ENCODE measurements at regions not wholly inside any gene's neighbourhood (a gene's known extent, or its start where the extent isn't known, plus 50 kb on each side); places are given as distances from the start of the nearest gene placed in this dataset.
"Not testable (repeated sequence)": the region's sequence is repeated elsewhere in the genome, so short reads cannot be mapped to it uniquely, and the experiment has no call there.

DNA sequence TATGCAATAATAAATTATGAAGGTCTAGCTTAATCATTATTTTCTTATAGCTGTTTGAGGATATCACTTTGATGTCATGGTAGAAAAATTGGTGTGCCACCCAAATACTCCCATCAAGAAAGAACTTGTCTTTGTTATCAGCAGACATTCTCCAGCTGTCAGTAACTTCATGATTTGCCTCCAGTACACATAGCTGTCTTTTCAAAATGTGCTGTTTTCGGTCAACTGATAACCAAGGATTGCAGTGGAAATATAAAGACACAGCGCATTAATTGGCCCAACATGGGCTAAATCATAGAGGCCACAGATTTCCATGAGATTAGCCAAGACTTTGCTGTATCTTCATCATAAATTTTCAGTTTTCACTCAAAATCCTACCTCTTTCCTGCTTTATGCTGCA, 993.5 kb upstream of the SEMA6A start:
- no peak for DNase-seq (ENCODE audit: low read depth in 1 of 2, low spot score in 1 of 2)

- DNase-seq (ENCODE audit: low read depth in 1 of 2, low spot score in 1 of 2), result no peak
These were observed 988.0 kb upstream of the SEMA6A start for GRCh38 chr5:117562647-117563046.

GRCh38 chr5:117561531-117561930, 986.9 kb upstream of the SEMA6A start:
- DNase-seq (ENCODE audit: low read depth in 1 of 2, low spot score in 1 of 2), result no peak

- DNase-seq (ENCODE audit: low read depth in 1 of 2, low spot score in 1 of 2), result no peak
These were observed 984.6 kb upstream of the SEMA6A start for GRCh38 chr5:117559005-117559844.

DNA sequence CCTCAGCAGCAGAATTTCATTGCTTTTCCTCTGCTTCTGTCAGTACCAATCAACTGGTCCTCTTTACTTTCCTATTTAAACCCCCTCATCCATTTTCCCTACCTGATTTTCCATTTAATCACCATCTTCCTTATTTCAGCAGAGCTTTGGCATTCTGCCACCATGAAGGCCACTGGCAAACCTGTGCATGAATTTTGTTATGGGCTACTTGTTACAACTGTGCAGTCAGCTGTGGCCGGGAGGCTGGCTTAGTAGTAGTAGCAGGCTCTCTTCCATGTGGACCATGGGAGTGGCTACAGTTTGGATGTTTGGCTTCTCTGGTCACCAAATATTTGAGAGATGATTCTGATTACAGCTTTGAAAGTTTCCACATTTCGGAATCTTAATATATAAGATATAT, 976.6 kb upstream of the SEMA6A start:
- DNase-seq (ENCODE audit: low read depth in 1 of 2, low spot score in 1 of 2), result no peak

DNA sequence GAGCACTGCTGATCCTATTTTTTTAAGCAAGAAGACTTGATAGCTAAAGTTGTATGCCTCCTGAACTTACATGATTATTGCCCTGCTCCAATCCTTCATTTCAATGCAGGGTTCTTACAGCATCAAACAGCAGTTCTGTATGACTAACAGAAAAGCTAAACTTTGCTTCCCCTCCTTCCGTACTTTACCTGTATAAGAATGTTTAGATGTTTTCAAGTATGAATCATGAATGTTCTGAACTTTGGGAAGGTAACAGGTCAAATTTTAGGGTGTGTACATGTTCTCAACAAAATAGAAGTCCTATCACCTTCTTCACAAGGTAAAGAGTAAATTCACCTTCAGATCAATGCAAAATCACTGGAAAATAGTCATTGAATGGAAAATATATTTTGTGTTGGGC, 972.6 kb upstream of the SEMA6A start:
- no peak for DNase-seq (ENCODE audit: low read depth in 1 of 2, low spot score in 1 of 2)

GRCh38 chr5:117539692-117540091, 965.1 kb upstream of the SEMA6A start:
- DNase-seq (ENCODE audit: low read depth in 1 of 2, low spot score in 1 of 2), result no peak

DNA sequence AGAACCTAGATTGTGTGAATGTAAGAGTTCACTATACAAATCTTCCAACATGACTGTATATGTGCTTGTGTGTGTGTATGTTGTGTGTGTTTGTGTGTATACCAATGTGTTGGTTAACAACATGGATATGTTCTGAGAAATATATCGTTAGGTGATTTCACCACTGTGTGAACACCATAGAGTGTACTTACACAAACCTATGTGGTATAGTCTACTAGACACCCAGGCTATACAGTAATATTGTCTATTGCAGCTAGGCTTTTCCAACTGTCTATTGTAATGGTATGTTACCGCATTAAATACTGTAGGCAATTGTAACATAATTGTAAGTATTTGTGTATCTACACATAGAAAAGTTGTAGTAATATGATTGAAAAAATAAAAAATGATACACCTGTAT, 959.2 kb upstream of the SEMA6A start:
- no peak for DNase-seq (ENCODE audit: low read depth in 1 of 2, low spot score in 1 of 2)

GRCh38 chr5:117533051-117533670, 958.5 kb upstream of the SEMA6A start:
- not testable (repeated sequence) for DNase-seq (ENCODE audit: low read depth in 1 of 2, low spot score in 1 of 2)

GRCh38 chr5:117519957-117520500, 945.4 kb upstream of the SEMA6A start:
- no peak for DNase-seq (ENCODE audit: low read depth in 1 of 2, low spot score in 1 of 2)

DNA sequence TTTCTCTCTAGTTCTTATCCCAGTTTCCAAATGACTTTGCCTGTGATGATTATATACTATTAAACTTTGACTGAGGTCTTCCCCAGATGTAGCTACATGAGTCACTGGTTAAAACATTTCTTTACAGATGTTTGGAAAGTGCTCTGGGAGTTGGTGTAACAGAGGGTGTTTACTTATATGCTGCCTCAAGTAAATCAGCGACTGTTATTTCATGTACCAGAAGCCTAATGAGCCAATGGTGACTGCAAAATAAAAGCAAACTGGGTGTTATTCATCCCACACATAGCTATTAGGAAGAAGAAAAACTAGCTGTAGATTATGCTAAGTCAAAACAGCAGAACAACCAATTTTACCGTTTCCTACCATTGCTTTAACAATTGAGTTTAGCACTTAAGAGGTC, 929.7 kb upstream of the SEMA6A start:
- DNase-seq (ENCODE audit: low read depth in 1 of 2, low spot score in 1 of 2), result no peak

DNA sequence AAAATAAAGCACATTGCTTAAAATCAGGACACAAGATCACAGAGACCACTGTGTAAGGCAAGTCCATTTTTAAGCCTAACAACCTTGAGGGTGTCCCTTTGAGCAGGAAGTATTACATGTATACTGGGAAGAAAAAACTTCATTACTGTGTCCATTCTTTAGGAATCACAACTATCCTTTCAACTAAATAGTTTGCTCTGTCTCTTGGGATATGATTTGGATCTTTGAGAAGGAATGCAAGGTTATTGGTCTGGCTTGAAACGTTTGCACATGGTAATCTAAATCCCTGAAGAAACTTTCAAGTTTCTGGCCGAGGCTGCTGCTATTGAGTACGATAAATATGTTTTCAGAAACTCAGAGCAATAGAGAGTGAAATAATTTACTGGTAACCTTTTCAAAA, 923.0 kb upstream of the SEMA6A start:
- no peak for DNase-seq (ENCODE audit: low read depth in 1 of 2, low spot score in 1 of 2)

- DNase-seq (ENCODE audit: low read depth in 1 of 2, low spot score in 1 of 2), result no peak
These were observed 922.2 kb upstream of the SEMA6A start for GRCh38 chr5:117496801-117497200.

DNA sequence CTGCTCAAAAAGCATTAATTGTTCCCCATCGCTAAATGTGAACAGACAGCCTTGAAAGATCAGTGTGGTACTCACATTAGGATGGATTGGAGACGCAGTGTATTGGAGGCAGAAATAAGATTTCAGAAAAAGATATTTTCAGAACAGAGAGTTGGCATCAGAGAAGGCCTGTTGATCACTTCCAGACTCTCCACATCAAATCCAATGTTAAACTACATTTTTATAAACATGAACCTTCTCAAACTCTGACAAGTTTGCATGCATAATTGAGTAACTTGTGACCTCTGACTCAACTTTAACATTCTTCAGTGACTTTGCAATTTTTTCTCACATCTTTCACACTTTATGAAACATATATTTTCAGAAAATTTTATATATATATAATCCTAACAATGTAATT, 919.6 kb upstream of the SEMA6A start:
- no peak for DNase-seq (ENCODE audit: low read depth in 1 of 2, low spot score in 1 of 2)

- DNase-seq (ENCODE audit: low read depth in 1 of 2, low spot score in 1 of 2), result no peak
These were observed 914.4 kb upstream of the SEMA6A start for GRCh38 chr5:117488976-117489500.

DNA sequence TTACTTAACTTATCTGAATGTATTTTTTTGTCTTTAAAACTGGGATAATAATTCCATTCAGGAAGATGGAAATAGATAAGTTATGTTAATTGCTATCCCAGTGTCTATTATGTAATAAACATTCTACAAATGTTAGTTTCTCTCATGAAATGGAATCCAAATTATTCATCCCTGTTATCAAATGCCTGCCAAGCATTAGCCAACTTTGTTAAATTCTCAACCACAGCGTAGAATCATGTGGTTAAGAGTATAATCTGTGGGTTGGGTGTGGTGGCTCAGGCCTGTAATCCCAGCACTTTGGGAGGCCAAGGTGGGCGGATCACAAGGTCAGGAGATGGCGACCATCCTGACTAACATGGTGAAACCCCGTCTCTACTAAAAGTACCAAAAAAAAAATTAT, 912.9 kb upstream of the SEMA6A start:
- no peak for DNase-seq (ENCODE audit: low read depth in 1 of 2, low spot score in 1 of 2)

- DNase-seq (ENCODE audit: low read depth in 1 of 2, low spot score in 1 of 2), result no peak
These were observed 912.3 kb upstream of the SEMA6A start for GRCh38 chr5:117486879-117487391.

GRCh38 chr5:117486261-117486660, 911.6 kb upstream of the SEMA6A start:
- DNase-seq (ENCODE audit: low read depth in 1 of 2, low spot score in 1 of 2), result no peak

DNA sequence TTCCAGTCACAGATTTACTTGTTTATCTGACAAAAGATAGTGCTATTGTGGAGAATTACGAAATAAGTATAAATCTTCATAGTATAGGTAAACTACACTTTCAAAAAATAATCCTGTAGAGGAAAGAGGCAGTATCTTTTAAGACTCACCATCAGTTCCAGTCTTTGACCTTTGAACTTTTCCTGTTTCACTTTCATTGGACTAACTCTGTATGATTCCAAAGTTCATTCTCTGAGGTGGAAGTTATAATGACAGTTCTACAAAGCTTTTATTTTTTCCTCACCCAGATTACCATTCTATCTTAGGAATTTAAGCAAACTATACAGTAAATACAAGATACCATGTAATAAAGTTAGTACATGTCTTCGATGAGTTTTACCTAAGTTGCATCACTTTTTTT, 901.3 kb upstream of the SEMA6A start:
- no peak for DNase-seq (ENCODE audit: low read depth in 1 of 2, low spot score in 1 of 2)

DNA sequence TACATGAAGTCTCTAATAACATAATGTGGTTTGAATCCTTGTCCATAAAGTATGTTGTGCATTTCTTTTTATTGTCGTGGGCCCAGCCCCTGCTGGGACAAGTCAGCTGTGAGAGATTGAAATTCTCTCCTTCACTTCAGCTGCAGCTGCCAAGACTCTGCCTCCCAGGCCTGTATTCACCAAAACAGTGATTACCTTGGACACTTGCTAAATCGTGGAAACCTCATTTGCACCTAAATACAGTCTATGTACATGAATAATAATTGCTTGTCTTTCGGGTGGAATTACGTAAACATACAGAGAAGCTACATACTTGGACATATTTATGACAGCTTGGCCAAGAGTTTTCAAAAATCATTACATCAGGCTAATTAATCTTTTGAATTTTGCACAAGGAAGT, 898.5 kb upstream of the SEMA6A start:
- DNase-seq (ENCODE audit: low read depth in 1 of 2, low spot score in 1 of 2), result no peak

- DNase-seq (ENCODE audit: low read depth in 1 of 2, low spot score in 1 of 2), result no peak
These were observed 889.4 kb upstream of the SEMA6A start for GRCh38 chr5:117463881-117464570.
